ENCODE measurements at regions not wholly inside any gene's neighbourhood (a gene's known extent, or its start where the extent isn't known, plus 50 kb on each side); places are given as distances from the start of the nearest gene placed in this dataset.
A peak's percentile ranks its signal among the peaks of the same experiment; 100 is the strongest.

DNA sequence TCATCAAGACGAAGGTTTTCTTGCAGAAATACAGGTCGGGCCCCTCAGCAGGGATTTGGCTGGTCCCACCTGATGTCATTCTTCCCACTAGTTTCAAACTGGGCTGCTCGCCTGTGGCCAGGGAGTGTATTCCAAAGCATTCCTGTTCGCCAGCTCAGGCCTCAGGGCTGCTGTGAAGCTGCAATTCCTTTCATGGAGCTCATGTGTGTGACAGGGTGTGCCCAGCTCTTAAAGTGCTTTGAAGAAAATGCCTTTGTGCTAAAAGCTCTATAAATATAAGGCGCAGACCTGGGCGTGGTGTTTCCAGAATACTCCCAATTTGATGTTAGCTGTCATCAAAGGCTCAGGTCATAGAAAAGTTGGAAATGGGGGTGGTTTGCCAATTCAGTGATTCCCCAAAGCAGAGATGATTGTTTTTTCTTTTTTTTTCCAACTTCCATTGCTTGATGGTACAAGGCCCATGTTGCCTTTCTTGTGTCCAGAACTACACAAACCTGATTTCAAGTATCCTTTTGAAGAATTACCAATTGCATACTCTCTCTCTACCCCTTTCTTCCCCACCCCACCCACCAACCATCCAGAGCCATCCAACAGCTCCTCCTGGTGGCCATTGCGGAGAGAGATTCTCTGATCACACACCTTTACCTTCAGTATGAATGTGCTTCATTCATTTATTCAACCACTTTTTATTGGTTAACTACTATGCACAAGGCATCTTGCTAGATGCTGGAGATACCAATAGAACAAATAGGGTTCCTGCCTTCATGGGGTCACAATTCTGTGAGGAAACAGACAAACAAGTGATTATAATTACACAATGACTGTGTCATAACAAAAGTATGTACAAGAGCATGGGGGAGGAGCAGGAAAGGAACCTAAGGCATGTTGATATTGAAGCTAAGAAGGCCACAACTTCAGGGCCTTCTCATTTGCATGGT is 297.3 kb upstream of the LYZL1 start (continued):
- TF ChIP-seq CTBP1 (IDR thresholded peaks at IDR 0.05; ENCODE audit: borderline replicate concordance) (0 out of 2 replicates have a peak, but pooled peaks have one; percentile 42), FOSL1 (tag; conservative IDR thresholded peaks at IDR 0.05) (peak; percentile 34), MAZ (CRISPR knock-in tag; conservative IDR thresholded peaks at IDR 0.05 in 1 of 2, IDR thresholded peaks at IDR 0.05 in 1 of 2) (peak in 1 of 2 experiments; percentile 74; a peak in 2 of 4 replicates), ZEB2 (IDR thresholded peaks at IDR 0.05) (peak; percentile 74; the same call in 1 of the 2 replicates), RCOR1 (IDR thresholded peaks at IDR 0.05; ENCODE audit: borderline replicate concordance in 1 of 2, low read depth in 2 of 2, low read length in 2 of 2) (peak in 1 of 2 experiments; percentile 29; a peak in 1 of 4 replicates), CC2D1A (IDR thresholded peaks at IDR 0.05) (peak; percentile 90), SP2 (IDR thresholded peaks at IDR 0.05; ENCODE audit: extremely low read depth, low read depth, low read length, poor library complexity, severe bottlenecking) (no peak)
- TF ChIP-seq, protein P1, sequence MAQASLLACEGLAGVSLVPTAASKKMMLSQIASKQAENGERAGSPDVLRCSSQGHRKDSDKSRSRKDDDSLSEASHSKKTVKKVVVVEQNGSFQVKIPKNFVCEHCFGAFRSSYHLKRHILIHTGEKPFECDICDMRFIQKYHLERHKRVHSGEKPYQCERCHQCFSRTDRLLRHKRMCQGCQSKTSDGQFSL (CRISPR knock-in tag; IDR thresholded peaks at IDR 0.05) = no peak
- TF ChIP-seq, protein P1 (tag; IDR thresholded peaks at IDR 0.05) = peak in 1 of 2 experiments; percentile 46; a peak in 1 of 4 replicates
- TF ChIP-seq, protein P2, sequence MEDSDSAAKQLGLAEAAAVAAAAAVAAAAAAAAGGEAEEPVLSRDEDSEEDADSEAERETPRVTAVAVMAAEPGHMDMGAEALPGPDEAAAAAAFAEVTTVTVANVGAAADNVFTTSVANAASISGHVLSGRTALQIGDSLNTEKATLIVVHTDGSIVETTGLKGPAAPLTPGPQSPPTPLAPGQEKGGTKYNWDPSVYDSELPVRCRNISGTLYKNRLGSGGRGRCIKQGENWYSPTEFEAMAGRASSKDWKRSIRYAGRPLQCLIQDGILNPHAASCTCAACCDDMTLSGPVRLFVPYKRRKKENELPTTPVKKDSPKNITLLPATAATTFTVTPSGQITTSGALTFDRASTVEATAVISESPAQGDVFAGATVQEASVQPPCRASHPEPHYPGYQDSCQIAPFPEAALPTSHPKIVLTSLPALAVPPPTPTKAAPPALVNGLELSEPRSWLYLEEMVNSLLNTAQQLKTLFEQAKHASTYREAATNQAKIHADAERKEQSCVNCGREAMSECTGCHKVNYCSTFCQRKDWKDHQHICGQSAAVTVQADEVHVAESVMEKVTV (CRISPR knock-in tag; IDR thresholded peaks at IDR 0.05) = peak; percentile 96
- TF ChIP-seq, protein P3, sequence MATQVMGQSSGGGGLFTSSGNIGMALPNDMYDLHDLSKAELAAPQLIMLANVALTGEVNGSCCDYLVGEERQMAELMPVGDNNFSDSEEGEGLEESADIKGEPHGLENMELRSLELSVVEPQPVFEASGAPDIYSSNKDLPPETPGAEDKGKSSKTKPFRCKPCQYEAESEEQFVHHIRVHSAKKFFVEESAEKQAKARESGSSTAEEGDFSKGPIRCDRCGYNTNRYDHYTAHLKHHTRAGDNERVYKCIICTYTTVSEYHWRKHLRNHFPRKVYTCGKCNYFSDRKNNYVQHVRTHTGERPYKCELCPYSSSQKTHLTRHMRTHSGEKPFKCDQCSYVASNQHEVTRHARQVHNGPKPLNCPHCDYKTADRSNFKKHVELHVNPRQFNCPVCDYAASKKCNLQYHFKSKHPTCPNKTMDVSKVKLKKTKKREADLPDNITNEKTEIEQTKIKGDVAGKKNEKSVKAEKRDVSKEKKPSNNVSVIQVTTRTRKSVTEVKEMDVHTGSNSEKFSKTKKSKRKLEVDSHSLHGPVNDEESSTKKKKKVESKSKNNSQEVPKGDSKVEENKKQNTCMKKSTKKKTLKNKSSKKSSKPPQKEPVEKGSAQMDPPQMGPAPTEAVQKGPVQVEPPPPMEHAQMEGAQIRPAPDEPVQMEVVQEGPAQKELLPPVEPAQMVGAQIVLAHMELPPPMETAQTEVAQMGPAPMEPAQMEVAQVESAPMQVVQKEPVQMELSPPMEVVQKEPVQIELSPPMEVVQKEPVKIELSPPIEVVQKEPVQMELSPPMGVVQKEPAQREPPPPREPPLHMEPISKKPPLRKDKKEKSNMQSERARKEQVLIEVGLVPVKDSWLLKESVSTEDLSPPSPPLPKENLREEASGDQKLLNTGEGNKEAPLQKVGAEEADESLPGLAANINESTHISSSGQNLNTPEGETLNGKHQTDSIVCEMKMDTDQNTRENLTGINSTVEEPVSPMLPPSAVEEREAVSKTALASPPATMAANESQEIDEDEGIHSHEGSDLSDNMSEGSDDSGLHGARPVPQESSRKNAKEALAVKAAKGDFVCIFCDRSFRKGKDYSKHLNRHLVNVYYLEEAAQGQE (IDR thresholded peaks at IDR 0.05; ENCODE audit: borderline replicate concordance) = peak; percentile 95
- TF ChIP-seq, protein P3 (CRISPR knock-in tag; IDR thresholded peaks at IDR 0.05; ENCODE audit: low read depth) = no peak
- TF ChIP-seq, protein P4, sequence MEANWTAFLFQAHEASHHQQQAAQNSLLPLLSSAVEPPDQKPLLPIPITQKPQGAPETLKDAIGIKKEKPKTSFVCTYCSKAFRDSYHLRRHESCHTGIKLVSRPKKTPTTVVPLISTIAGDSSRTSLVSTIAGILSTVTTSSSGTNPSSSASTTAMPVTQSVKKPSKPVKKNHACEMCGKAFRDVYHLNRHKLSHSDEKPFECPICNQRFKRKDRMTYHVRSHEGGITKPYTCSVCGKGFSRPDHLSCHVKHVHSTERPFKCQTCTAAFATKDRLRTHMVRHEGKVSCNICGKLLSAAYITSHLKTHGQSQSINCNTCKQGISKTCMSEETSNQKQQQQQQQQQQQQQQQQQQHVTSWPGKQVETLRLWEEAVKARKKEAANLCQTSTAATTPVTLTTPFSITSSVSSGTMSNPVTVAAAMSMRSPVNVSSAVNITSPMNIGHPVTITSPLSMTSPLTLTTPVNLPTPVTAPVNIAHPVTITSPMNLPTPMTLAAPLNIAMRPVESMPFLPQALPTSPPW (CRISPR knock-in tag; IDR thresholded peaks at IDR 0.05) = peak; percentile 71
